ENCODE measurements at regions not wholly inside any gene's neighbourhood (a gene's known extent, or its start where the extent isn't known, plus 50 kb on each side); places are given as distances from the start of the nearest gene placed in this dataset.
"Not testable (repeated sequence)": the region's sequence is repeated elsewhere in the genome, so short reads cannot be mapped to it uniquely, and the experiment has no call there.

- DNase-seq: no peak
These were observed 1130.0 kb downstream of the STPG2 start for GRCh38 chr4:97013309-97013708.

DNA sequence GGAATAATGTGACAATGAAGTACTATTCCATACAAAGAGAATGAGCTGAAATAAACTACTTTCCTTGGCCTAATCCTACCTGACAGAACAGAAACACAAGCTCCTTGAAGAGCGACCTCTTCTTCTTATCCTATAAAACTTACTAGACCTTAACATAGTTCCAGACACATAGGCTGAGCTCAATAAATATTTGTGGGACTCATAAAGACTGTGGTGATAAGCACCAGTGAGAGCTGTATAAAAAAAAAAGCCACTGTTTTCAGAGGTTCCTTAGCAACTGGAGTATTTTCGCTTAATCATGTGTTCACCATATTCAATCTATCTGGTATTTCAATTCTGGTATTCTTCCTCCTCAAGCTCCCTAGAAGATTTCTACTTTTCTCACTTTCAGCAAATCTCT lies 1129.6 kb downstream of the STPG2 start:
- DNase-seq: no peak

DNA sequence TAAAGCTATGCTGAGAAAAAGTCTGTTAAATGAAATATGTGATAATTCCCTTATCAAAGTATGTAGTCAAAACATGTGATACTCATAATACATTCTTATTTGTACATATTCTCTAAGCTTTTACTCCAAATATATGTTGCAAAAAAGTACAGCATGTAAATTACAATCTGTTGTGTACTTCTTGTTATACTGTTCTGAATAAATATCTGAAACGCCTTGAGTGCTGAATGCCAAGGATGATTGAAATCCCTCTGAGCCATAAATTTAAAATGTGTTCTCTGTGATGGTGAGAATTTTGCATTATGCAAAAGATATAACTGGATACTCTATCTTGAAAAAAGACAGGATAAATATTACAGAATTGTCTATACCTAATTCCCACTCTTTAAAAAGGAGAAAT lies 1128.0 kb downstream of the STPG2 start:
- DNase-seq: no peak

DNA sequence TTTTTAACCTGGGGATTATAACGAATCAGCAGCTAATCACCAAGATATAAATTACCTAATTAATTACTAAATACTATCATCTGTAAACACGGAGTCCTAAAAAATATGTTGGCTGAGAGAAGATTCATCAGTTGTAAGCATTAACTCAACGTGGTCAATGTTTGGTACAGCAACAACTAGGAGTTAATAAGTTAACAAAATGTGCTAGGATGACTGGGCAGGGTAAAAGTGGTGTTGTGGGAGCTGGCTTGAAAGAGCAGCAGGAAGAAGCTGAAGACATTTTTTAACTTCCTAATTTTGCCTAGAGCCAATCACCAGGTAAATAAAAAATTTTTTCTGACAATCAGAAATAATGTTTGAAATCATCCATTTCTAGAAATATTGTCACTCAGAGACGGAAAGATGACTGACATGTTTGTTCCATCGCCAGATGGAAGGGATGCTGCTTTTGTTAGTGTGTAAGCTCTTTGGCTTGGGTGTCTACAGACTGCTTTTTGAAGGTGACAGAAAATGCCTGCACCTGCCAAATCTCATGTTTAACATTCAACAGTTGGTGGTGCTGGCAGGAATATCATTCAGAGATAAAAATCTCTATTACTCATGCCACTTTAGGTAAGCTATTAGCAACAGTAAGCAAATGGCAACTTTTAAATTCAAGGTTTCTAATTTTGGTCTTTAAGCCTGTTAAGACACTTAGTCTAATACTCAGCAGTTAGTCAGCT lies 1126.9 kb downstream of the STPG2 start:
- DNase-seq: no peak

- no peak for DNase-seq
These were observed 1115.4 kb downstream of the STPG2 start for GRCh38 chr4:97027728-97028410.

- DNase-seq: no peak
These were observed 1114.5 kb downstream of the STPG2 start for GRCh38 chr4:97028785-97029184.

- DNase-seq: not testable (repeated sequence)
These were observed 1105.7 kb downstream of the STPG2 start for GRCh38 chr4:97037411-97038145.

- DNase-seq: no peak
These were observed 1105.1 kb downstream of the STPG2 start for GRCh38 chr4:97038146-97038516.

DNA sequence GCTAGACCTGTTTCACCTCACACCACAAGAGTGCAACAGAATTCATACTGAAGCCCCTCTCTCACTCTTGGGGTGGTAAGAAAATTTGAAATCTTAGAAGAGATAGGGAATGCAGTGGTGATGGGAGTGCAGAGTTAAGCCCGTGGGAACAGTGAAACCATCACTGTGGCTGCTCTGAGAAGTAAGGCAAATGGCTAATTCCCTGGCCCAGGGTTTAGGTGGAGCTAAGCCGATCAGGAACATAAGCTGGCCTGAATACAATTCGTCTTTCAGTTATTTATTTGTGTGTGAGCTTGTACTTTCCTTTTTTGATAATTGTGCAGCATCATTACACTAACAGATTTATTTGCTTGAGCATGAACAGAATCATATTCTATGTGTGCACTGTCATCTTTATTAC lies 1070.6 kb downstream of the STPG2 start:
- DNase-seq: no peak

GRCh38 chr4:97073194-97073593 lies 1070.1 kb downstream of the STPG2 start:
- no peak for DNase-seq

GRCh38 chr4:97074531-97074930 lies 1068.7 kb downstream of the STPG2 start:
- DNase-seq: no peak

- DNase-seq: no peak
These were observed 1061.3 kb downstream of the STPG2 start for GRCh38 chr4:97081951-97082350.

DNA sequence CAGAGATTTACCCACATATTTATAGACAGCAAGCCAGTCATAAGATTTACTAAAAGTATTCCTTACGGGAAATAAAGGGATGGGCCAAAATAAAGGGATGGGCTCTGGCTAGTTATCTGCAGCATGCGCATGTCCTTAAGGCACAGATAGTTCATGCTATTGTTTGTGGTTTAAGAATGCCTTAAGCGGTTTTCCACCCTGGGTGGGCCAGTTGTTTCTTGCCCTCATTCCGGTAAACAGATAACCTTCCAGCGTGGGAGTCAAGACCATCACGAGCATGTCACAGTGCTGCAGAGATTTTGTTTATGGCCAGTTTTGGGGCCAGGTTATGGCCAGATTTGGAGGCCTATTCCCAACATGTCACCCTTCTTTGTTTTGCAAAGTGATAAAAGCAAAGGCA lies 1046.2 kb downstream of the STPG2 start:
- not testable (repeated sequence) for DNase-seq

DNA sequence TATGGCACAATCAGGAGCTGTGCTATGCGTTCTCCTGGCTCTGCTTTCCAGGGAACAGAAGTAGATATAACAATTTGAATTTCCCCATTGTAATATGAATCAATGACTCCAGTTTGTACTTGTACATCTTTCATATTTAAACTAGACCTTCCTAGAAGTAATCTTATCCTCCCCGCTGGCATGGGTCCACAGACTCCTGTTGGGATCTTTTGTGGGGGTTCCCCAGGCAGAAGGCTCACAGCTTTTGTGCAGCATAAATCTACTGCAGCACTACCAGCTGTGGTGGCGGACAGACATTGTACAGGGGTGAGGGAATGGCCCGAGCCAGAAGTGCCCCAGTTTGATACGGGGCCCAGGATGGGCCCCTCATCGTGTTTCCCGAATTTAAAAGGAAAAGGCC lies 1042.1 kb downstream of the STPG2 start:
- DNase-seq: not testable (repeated sequence)

- no peak for DNase-seq
These were observed 1040.0 kb downstream of the STPG2 start for GRCh38 chr4:97103252-97103651.

DNA sequence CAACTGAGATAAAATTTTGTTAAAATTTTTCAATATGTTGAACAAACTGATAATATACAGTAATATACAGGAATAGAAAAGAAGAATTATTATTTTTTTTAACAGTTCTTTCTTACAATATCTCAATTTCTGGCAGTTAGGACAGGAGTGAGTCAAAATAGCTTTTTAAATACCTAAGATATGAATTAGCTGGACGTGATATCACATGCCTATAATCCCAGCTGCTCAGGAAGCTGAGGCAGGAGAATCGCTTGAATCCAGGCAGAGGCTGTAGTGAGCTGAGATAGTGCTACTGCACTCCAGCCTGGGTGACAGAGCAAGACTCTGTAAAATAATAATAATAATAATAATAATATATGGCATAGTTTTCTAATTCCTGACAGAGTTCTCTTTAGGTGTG lies 1039.3 kb downstream of the STPG2 start:
- DNase-seq: no peak

DNA sequence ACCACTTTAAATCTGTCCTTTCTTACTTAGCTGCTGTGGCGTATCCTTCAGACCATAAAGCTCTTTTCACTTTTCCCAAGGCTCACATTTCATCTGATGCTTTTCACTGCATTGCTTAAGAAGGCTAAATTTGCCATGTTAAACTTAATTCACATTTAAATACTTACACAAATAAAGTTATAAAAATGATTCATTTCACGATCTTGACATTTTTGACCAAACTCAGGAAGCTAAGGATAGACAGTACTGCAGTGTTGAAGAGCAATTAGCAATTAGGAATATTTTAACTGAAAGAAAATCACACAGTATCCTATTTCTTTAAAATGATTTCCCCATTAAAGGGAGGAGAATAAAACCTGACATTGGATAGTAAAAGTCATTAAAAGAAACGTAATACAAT lies 1038.6 kb downstream of the STPG2 start:
- no peak for DNase-seq

DNA sequence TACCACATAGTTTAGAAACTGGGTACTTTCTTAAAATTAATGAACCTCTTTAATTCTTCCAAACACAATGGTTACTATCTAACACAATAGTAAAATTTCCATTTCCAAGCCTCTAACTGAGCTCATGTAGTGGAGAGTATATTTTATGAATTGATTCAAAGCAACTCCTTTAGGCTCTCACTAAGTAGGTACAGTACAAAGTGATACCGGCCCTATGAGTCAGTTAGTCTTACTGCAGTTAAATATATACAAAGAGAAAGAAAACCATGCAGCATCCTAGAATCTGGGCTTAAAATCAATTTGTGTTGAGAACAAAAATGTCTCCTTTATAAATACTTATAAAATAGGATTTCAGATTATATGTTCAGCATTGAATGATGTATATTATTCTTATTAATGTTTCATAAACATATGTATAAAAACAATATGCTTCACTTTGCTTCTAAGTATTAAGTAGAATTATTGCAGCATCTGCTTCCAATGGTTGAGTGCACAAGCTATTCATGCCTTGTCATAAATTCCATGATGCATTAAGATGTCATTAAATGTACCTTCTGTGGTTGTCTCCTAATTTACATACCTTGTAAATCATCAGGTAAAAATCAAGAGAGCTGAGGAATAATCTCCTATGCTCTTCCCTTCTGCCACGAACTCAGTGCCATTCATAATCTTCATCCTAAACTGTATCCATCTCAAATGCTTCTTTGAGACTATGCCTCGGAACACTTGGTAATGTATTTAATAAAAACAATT lies 1037.8 kb downstream of the STPG2 start:
- no peak for DNase-seq

DNA sequence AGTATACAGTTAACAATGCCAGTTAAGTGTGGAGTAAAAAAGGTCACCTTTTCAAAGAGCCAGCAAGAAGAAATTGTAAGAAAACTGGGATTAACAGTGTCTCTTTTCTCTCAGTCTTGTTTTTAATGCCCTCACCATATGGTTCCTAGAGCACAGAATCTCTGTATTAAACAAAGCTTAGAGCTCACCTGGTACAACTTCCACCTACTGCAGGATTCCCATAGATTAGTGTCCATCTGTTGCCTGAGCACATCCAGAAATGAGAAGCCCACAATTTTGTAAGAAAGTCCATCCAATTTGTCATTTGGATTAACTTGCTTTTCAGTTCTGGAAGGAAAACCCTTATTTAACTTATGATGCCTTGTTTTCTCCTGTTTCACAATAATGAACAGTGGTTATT lies 1037.1 kb downstream of the STPG2 start:
- DNase-seq: no peak

DNA sequence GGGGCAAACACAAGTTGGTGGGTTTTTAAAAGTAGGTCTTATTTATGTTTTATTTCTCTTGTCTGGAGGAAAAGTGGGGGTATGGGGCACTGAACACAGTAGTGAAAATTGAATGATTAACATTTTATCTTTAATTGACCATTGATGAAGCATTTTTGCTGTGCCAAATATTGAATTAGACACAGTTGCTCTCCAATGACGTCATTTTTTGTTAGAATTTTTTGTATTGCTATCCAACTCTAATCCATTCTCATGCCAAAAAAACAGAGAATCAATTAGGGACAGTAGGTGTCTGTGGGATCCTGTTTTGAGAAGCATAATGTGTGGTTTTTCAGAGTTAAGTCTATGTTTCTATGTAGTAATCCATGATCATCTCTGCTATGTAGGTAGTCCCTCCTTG lies 1032.8 kb downstream of the STPG2 start:
- DNase-seq: no peak

DNA sequence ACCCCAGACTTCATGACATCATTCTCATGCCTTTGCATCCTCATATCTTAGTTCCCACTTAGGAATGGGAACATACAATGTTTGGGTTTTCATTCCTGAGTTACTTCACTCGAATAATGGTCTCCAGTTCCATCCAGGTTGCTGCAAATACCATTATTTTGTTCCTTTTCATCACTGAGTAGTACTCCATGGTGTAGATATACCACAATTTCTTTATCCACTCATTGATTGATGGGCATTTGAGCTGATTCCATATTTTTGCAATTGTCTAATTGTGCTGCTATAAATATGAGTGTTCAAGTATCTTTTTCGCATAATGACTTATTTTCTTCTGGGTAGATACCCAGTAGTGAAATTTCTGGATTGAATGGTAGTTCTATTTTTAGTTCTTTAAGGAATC lies 1026.8 kb downstream of the STPG2 start:
- DNase-seq: no peak

GRCh38 chr4:97121493-97121892 lies 1021.8 kb downstream of the STPG2 start:
- DNase-seq: no peak

DNA sequence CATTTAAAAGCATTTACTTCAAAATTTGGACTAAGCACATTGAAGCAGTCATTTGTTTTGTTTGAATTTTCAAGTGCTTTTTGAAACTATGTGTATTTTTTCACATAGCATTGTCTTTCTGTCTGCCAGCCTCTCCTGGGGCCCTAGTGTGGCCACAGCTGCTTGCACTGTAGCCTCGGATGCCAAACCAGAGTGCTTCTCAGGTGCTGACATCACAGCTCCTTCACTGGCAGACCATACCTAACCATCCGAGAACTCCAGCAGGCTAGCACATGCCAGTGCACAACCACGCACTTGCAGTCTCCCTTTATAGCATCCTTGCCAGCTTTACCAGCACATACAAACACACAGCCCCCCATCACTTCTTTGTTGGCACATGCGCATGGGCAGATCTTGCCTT lies 1019.7 kb downstream of the STPG2 start:
- no peak for DNase-seq

Measured in inflammatory macrophage treated with lipopolysaccharide for 4 hours (primary cell).